ENCODE measurements at regions not wholly inside any gene's neighbourhood (a gene's known extent, or its start where the extent isn't known, plus 50 kb on each side); places are given as distances from the start of the nearest gene placed in this dataset.

DNA sequence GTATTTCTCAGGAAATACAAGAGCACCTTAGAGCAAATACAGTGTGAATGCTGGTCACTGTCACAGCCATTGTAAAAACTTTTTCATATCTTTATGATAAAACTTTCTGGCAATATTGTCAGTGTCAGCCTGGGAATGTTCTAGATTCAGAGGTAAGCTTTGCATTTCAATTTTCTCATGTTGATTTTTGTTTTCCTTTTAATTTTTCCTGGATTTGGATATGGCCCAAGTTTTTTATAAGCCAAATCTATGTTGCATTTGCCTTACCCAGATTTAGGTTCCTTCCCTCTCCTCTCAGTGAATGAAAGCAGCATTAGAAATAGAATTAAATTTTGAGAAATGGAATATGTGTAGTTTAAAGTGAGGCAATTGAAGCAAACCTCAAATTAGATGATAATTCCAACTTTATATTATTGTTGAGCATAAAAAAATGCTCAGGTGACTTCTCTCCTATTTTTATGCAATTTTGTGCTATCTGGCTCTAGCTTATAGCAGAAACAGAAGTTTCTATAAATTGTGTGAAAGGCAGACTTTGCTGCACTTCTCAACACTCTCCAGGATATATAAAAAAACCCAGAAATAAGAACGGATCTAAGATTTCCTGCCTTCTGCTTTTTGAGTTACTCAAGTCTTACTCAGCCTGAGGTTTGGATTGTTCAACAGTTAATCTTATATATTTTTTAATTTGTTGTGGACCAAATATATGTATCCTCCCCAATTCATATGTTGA, 368.2 kb upstream of the PRICKLE1 start:
- DNase-seq (ENCODE audit: extremely low spot score, unreplicated experiment) = no peak
- Mint-ChIP-seq H3K36me3 (ENCODE audit: unreplicated experiment) (no peaks in the 10 kb centered on the region), H3K4me3 (ENCODE audit: unreplicated experiment) (no peak overlapping the region), H3K27ac (ENCODE audit: unreplicated experiment) (peak overlapping the region; percentile 56), H3K4me1 (ENCODE audit: unreplicated experiment) (peaks cover 39% of the 10 kb centered on the region), H3K27me3 (ENCODE audit: unreplicated experiment) (peaks cover 3% of the 10 kb centered on the region), H3K9me3 (ENCODE audit: unreplicated experiment) (no peaks in the 10 kb centered on the region)
- TF ChIP-seq, protein P1, sequence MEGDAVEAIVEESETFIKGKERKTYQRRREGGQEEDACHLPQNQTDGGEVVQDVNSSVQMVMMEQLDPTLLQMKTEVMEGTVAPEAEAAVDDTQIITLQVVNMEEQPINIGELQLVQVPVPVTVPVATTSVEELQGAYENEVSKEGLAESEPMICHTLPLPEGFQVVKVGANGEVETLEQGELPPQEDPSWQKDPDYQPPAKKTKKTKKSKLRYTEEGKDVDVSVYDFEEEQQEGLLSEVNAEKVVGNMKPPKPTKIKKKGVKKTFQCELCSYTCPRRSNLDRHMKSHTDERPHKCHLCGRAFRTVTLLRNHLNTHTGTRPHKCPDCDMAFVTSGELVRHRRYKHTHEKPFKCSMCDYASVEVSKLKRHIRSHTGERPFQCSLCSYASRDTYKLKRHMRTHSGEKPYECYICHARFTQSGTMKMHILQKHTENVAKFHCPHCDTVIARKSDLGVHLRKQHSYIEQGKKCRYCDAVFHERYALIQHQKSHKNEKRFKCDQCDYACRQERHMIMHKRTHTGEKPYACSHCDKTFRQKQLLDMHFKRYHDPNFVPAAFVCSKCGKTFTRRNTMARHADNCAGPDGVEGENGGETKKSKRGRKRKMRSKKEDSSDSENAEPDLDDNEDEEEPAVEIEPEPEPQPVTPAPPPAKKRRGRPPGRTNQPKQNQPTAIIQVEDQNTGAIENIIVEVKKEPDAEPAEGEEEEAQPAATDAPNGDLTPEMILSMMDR (IDR thresholded peaks at IDR 0.05) = no peak

DNA sequence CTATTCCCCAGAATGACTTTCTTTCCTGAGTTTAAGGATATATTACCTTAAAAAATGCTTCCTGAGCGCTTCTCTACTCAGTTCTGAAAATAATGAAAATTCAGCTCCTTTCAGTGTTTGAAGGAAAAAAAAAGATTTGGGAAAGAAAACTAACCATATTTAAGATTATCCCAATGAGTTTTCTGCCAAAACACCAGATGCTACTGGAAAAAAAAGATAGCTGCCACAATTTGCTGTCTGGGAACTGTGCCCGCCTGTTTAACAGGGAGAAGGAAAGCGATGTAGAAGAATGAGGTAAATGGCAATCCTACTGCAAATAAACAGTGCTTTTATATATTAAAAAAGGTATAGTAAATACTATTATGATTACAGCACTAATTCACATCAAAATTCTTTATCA, 367.6 kb upstream of the PRICKLE1 start:
- no peak overlapping the region for H3K27ac Mint-ChIP-seq (ENCODE audit: unreplicated experiment)
- H3K4me3 Mint-ChIP-seq (ENCODE audit: unreplicated experiment) = no peak overlapping the region
- TF ChIP-seq, protein P1 (IDR thresholded peaks at IDR 0.05) = no peak
- peaks cover 35% of the 10 kb centered on the region for H3K4me1 Mint-ChIP-seq (ENCODE audit: unreplicated experiment)
- H3K36me3 Mint-ChIP-seq (ENCODE audit: unreplicated experiment) = no peaks in the 10 kb centered on the region
- no peak for DNase-seq (ENCODE audit: extremely low spot score, unreplicated experiment)
- H3K27me3 Mint-ChIP-seq (ENCODE audit: unreplicated experiment) = peaks cover 3% of the 10 kb centered on the region
- peaks cover 2% of the 10 kb centered on the region for H3K9me3 Mint-ChIP-seq (ENCODE audit: unreplicated experiment)

DNA sequence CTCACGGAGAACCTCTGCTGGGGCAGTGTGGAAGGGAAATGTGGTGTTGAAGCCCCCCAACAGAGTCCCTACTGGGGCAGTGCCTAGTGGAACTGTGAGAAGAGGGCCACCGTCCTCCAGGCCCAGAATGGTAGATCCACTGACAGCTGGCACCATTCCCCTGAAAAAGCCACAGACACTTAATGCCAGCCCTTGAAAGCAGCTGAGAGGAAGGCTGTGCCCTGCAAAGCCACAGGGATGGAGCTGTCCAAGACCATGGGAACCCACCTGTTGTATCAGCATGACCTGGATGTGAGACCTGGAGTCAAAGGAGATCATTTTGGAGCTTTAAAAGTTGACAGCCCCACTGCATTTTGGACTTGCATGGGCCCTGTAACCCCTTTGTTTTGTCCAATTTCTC, 363.5 kb upstream of the PRICKLE1 start:
- TF ChIP-seq, protein P1 (IDR thresholded peaks at IDR 0.05) = no peak

DNA sequence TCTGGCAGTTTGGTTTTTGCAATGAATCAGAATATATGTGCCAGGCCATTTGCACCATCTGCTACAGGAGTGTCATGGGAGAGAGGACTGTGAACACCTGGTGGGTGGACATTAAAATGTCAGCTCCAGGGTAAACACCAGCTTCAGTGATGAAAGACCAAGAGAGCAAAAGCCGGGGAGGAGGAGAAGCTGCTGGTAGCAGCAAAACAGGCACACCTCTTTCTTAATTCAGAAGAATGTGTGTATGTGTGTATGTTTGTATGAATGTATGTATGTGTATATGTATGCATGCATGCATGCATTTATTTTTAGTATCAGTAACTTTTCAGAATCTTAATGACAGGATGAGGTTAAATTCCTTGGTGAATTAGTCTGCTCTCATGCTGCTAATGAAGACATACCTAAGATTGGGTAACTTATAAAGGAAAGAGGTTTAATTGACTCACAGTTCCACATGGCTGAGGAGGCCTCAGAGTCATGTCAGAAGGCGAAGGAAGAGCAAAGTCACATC, 357.4 kb upstream of the PRICKLE1 start:
- peaks cover 10% of the 10 kb centered on the region for H3K27me3 Mint-ChIP-seq (ENCODE audit: unreplicated experiment)
- H3K27ac Mint-ChIP-seq (ENCODE audit: unreplicated experiment) = no peak overlapping the region
- no peak for DNase-seq (ENCODE audit: extremely low spot score, unreplicated experiment)
- peaks cover 18% of the 10 kb centered on the region for H3K9me3 Mint-ChIP-seq (ENCODE audit: unreplicated experiment)
- TF ChIP-seq, protein P1 (IDR thresholded peaks at IDR 0.05) = no peak
- no peaks in the 10 kb centered on the region for H3K36me3 Mint-ChIP-seq (ENCODE audit: unreplicated experiment)
- no peak overlapping the region for H3K4me3 Mint-ChIP-seq (ENCODE audit: unreplicated experiment)
- H3K4me1 Mint-ChIP-seq (ENCODE audit: unreplicated experiment) = no peaks in the 10 kb centered on the region

More for the DNA sequence above, 363.5 kb upstream of the PRICKLE1 start:
- no peak overlapping the region for H3K27ac Mint-ChIP-seq (ENCODE audit: unreplicated experiment)
- no peak for DNase-seq (ENCODE audit: extremely low spot score, unreplicated experiment)
- H3K36me3 Mint-ChIP-seq (ENCODE audit: unreplicated experiment) = no peaks in the 10 kb centered on the region
- H3K4me3 Mint-ChIP-seq (ENCODE audit: unreplicated experiment) = no peak overlapping the region
- H3K4me1 Mint-ChIP-seq (ENCODE audit: unreplicated experiment) = peaks cover 5% of the 10 kb centered on the region
- peaks cover 7% of the 10 kb centered on the region for H3K9me3 Mint-ChIP-seq (ENCODE audit: unreplicated experiment)
- H3K27me3 Mint-ChIP-seq (ENCODE audit: unreplicated experiment) = peaks cover 14% of the 10 kb centered on the region

DNA sequence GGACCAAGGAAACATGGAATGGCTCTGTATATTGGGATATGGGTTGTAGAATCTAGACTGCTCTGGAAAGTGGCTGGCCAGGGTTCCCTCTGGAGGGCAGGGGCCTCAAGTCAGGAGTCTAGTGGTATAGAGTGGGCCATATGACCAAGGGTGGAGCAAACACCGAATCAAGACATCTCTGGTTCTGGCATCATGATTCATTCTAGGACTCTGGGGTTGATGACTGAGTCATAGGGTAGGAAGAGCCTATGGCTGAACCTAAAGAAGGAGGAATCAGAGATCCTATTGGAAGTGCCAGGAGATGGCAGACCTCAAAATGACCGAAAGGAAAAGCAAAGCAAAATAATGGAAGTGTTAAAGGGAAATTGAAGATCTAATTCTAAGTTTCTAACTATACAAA, 356.4 kb upstream of the PRICKLE1 start:
- H3K27ac Mint-ChIP-seq (ENCODE audit: unreplicated experiment) = no peak overlapping the region
- H3K9me3 Mint-ChIP-seq (ENCODE audit: unreplicated experiment) = peaks cover 25% of the 10 kb centered on the region
- no peaks in the 10 kb centered on the region for H3K36me3 Mint-ChIP-seq (ENCODE audit: unreplicated experiment)
- TF ChIP-seq, protein P1 (IDR thresholded peaks at IDR 0.05) = no peak
- no peak overlapping the region for H3K4me3 Mint-ChIP-seq (ENCODE audit: unreplicated experiment)
- peaks cover 8% of the 10 kb centered on the region for H3K27me3 Mint-ChIP-seq (ENCODE audit: unreplicated experiment)
- no peak for DNase-seq (ENCODE audit: extremely low spot score, unreplicated experiment)
- H3K4me1 Mint-ChIP-seq (ENCODE audit: unreplicated experiment) = no peaks in the 10 kb centered on the region

All from osteocyte (in vitro differentiated cells).